H1 (cell line): ENCODE measurements at regions not wholly inside any gene's neighbourhood (a gene's known extent, or its start where the extent isn't known, plus 50 kb on each side); places are given as distances from the start of the nearest gene placed in this dataset.

Source experiments
- CTCF ChIA-PET: fragments of 300-600 bp; sonication (Branson Sonifier 250); formaldehyde crosslinking; loops from one replicate; lab custom pipeline; 2021; ENCODE audit not compliant: partially characterized antibody; lab: Charles Lee
- POLR2A ChIA-PET: fragments of 300-600 bp; sonication (Branson Sonifier 250); formaldehyde crosslinking; loops from one replicate; lab custom pipeline; 2021; ENCODE audit warnings: inconsistent platforms; ENCODE audit not compliant: partially characterized antibody; lab: Charles Lee
- DNase-seq, 2 experiments: peaks; one replicate each; pipeline versions ENCODE4 v3.0.0 to v3.0.0-alpha.2; 2010 to 2022; ENCODE audit warnings: low spot score in 2 of 2, low read depth in 1 of 2, mixed read lengths in 1 of 2
- FAIRE-seq: peaks from 2 replicates; lab custom pipeline; 2011; peaks lifted over from hg19 to GRCh38; lab: Jason Lieb, UNC
- H2AFZ ChIP-seq: 2 replicates; pipeline ENCODE4 v1.8.1; 2012; ENCODE audit warnings: low read length, inconsistent platforms
- H2AK5ac ChIP-seq: 2 replicates; pipeline ENCODE4 v1.6.1; 2013; ENCODE audit warnings: low read depth, low read length
- H2BK120ac ChIP-seq: replicated peaks from 2 replicates; pipeline ENCODE3; 2013; ENCODE audit warnings: low read depth, low read length, inconsistent platforms
- H2BK12ac ChIP-seq: 2 replicates; pipeline ENCODE4 v1.6.1; 2013; ENCODE audit warnings: low read depth, low read length
- H2BK15ac ChIP-seq: 2 replicates; pipeline ENCODE4 v1.6.1; 2013; ENCODE audit warnings: low read length
- H2BK20ac ChIP-seq: 2 replicates; pipeline ENCODE4 v1.6.1; 2013; ENCODE audit warnings: low read length
- H2BK5ac ChIP-seq: 2 replicates; pipeline ENCODE4 v1.6.1; 2013; ENCODE audit warnings: low read depth, low read length
- H3K14ac ChIP-seq: 2 replicates; pipeline ENCODE4 v1.6.1; 2013; ENCODE audit warnings: inconsistent platforms; ENCODE audit not compliant: insufficient read length
- H3K18ac ChIP-seq: 2 replicates; pipeline ENCODE4 v1.6.1; 2013; ENCODE audit warnings: low read length; ENCODE audit errors: extremely low read depth
- H3K23ac ChIP-seq: 2 replicates; pipeline ENCODE4 v1.6.1; 2013; ENCODE audit warnings: inconsistent platforms; ENCODE audit not compliant: insufficient read length
- H3K23me2 ChIP-seq: 2 replicates; pipeline ENCODE4 v1.6.1; 2013; ENCODE audit warnings: low read depth, low read length
- H3K27ac ChIP-seq: 2 replicates; pipeline ENCODE4 v1.6.1; 2011; ENCODE audit warnings: low read depth, low read length, inconsistent platforms
- H3K27me3 ChIP-seq, 4 experiments: replicated peaks in 1 of 4; 1 replicate in 1 of 4; 2 replicates in 3 of 4; pipeline versions ENCODE4 v1.6.1 to v1.8.1; 2011 to 2013; ENCODE audit warnings: low read length in 3 of 4, mild to moderate bottlenecking in 3 of 4, inconsistent platforms in 2 of 4, mixed read lengths in 2 of 4, moderate library complexity in 1 of 4; ENCODE audit not compliant: control insufficient read depth in 3 of 4, insufficient read depth in 3 of 4; ENCODE audit errors: extremely low read depth in 1 of 4
- H3K36me3 ChIP-seq, 4 experiments: 2 replicates each; pipeline versions ENCODE4 v1.6.1 to v1.8.1; 2011 to 2013; ENCODE audit warnings: mild to moderate bottlenecking in 4 of 4, low read length in 3 of 4, moderate library complexity in 2 of 4, control low read depth in 1 of 4, inconsistent platforms in 1 of 4; ENCODE audit not compliant: insufficient read depth in 4 of 4, control insufficient read depth in 2 of 4
- H3K4ac ChIP-seq: replicated peaks from 2 replicates; pipeline ENCODE3; 2013; ENCODE audit warnings: low read length, low read depth, mixed read lengths, inconsistent platforms; ENCODE audit not compliant: insufficient read length
- H3K4me1 ChIP-seq, 4 experiments: replicated peaks in 1 of 4; 1 replicate in 1 of 4; 2 replicates in 3 of 4; pipeline versions ENCODE4 v1.6.1 to v1.8.1; 2011 to 2013; ENCODE audit warnings: low read length in 3 of 4, inconsistent platforms in 2 of 4, mixed read lengths in 1 of 4; ENCODE audit not compliant: insufficient read depth in 4 of 4, control insufficient read depth in 3 of 4
- H3K4me2 ChIP-seq, 2 experiments: 2 replicates each; pipeline versions ENCODE4 v1.6.1 to v1.8.1; 2011 to 2013; ENCODE audit warnings: low read depth in 2 of 2, low read length in 2 of 2, control low read depth in 1 of 2, inconsistent platforms in 1 of 2, mild to moderate bottlenecking in 1 of 2; ENCODE audit not compliant: insufficient read depth in 1 of 2
- H3K4me3 ChIP-seq, 4 experiments: fragments of 200-600, 300-600 bp in 1 of 4; sonication (generic), shearing (Covaris generic), sonication (Bioruptor Twin) in 1 of 4; 2 replicates each; pipeline versions ENCODE4 v1.5.1 to v1.8.1; 2011 to 2016; ENCODE audit warnings: low read length in 4 of 4, low read depth in 3 of 4, control low read depth in 2 of 4, inconsistent platforms in 2 of 4, mild to moderate bottlenecking in 2 of 4, mixed read lengths in 1 of 4, moderate library complexity in 1 of 4; ENCODE audit not compliant: insufficient read depth in 2 of 4; ENCODE audit errors: extremely low read depth in 1 of 4
- H3K56ac ChIP-seq: replicated peaks from 2 replicates; pipeline ENCODE3; 2013; ENCODE audit warnings: low read depth, mild to moderate bottlenecking, mixed read lengths, low read length, inconsistent platforms; ENCODE audit not compliant: insufficient read length
- H3K79me1 ChIP-seq: 2 replicates; pipeline ENCODE4 v1.6.1; 2013; ENCODE audit warnings: low read depth, low read length, control low read depth
- H3K79me2 ChIP-seq, 2 experiments: 2 replicates each; pipeline versions ENCODE4 v1.6.1 to v1.8.1; 2012 to 2013; ENCODE audit warnings: low read length in 2 of 2, mild to moderate bottlenecking in 2 of 2, inconsistent platforms in 1 of 2; ENCODE audit not compliant: insufficient read depth in 2 of 2, control insufficient read depth in 1 of 2
- H3K9ac ChIP-seq, 4 experiments: replicated peaks in 1 of 4; 1 replicate in 1 of 4; 2 replicates in 3 of 4; pipeline versions ENCODE4 v1.6.1 to v1.8.1; 2011 to 2013; ENCODE audit warnings: low read depth in 3 of 4, low read length in 3 of 4, control low read depth in 2 of 4, mild to moderate bottlenecking in 2 of 4, moderate library complexity in 2 of 4, inconsistent platforms in 1 of 4; ENCODE audit errors: extremely low read depth in 1 of 4
- H3K9me3 ChIP-seq, 2 experiments: 2 replicates each; pipeline versions ENCODE4 v1.6.1 to v1.8.1; 2012 to 2013; ENCODE audit warnings: mild to moderate bottlenecking in 2 of 2, moderate library complexity in 2 of 2, control low read depth in 1 of 2, inconsistent platforms in 1 of 2, low read depth in 1 of 2, low read length in 1 of 2, mixed read lengths in 1 of 2; ENCODE audit not compliant: insufficient read depth in 2 of 2
- H4K20me1 ChIP-seq, 2 experiments: replicated peaks in 1 of 2; 2 replicates each; pipeline versions ENCODE3 to v1.8.1; 2011 to 2013; ENCODE audit warnings: inconsistent platforms in 2 of 2, low read length in 2 of 2, mild to moderate bottlenecking in 1 of 2; ENCODE audit not compliant: insufficient read depth in 2 of 2, control insufficient read depth in 1 of 2
- H4K5ac ChIP-seq: 2 replicates; pipeline ENCODE4 v1.6.1; 2013; ENCODE audit warnings: low read length, low read depth, mixed read lengths, inconsistent platforms; ENCODE audit not compliant: insufficient read length
- H4K8ac ChIP-seq: 2 replicates; pipeline ENCODE4 v1.8.0; 2013; ENCODE audit warnings: mild to moderate bottlenecking, moderate library complexity, low read length, inconsistent platforms; ENCODE audit not compliant: insufficient read depth; ENCODE audit errors: extremely low read depth
- H4K91ac ChIP-seq: replicated peaks from 2 replicates; pipeline ENCODE3; 2013; ENCODE audit warnings: low read length, mixed read lengths, inconsistent platforms; ENCODE audit not compliant: insufficient read length
- CBX8 ChIP-seq: fragments of 300-800, 300-1000 bp; sonication (generic); IDR thresholded peaks from 2 replicates; pipeline ENCODE4 v1.7.1; 2016; ENCODE audit warnings: low read depth, low read length, borderline replicate concordance
- CEBPB ChIP-seq: IDR thresholded peaks from 2 replicates; pipeline ENCODE4 v1.6.1; 2012; ENCODE audit warnings: low read depth, low read length
- EZH2 ChIP-seq: fragments of 200-600 bp; sonication (generic); IDR thresholded peaks from 2 replicates; pipeline ENCODE4 v1.7.1; 2012; ENCODE audit warnings: low read depth, mild to moderate bottlenecking, moderate library complexity, low read length, inconsistent platforms; ENCODE audit not compliant: severe bottlenecking
- GTF2F1 ChIP-seq: IDR thresholded peaks from 2 replicates; pipeline ENCODE4 v1.6.1; 2012; ENCODE audit warnings: low read depth, low read length, improper control_type of control experiment, borderline replicate concordance
- KDM1A ChIP-seq: fragments of 200-600, 300-600 bp; sonication (generic); IDR thresholded peaks from 2 replicates; pipeline ENCODE4 v1.7.1; 2016; ENCODE audit warnings: mild to moderate bottlenecking, low read length, borderline replicate concordance
- NRF1 ChIP-seq: IDR thresholded peaks from 2 replicates; pipeline ENCODE4 v1.6.1; 2011; ENCODE audit warnings: mild to moderate bottlenecking, low read depth, low read length, improper control_type of control experiment
- POLR2AphosphoS5 ChIP-seq: IDR thresholded peaks from 2 replicates; pipeline ENCODE4 v1.6.1; 2011; ENCODE audit warnings: low read depth, low read length
- POU5F1 ChIP-seq: IDR thresholded peaks from 2 replicates; pipeline ENCODE4 v1.6.1; 2011; ENCODE audit warnings: low read depth, mild to moderate bottlenecking, low read length, moderate library complexity
- SIX5 ChIP-seq: IDR thresholded peaks from 2 replicates; pipeline ENCODE4 v1.6.1; 2011; ENCODE audit warnings: mild to moderate bottlenecking, low read depth, low read length
- SP2 ChIP-seq: IDR thresholded peaks from 2 replicates; pipeline ENCODE4 v1.6.1; 2012; ENCODE audit warnings: mild to moderate bottlenecking, low read length, inconsistent platforms
- SUZ12 ChIP-seq: fragments of 200-600 bp; sonication (generic); IDR thresholded peaks from 2 replicates; pipeline ENCODE4 v1.6.1; 2012; ENCODE audit warnings: mild to moderate bottlenecking, inconsistent platforms, low read length, moderate library complexity, mixed read lengths
- TBP ChIP-seq: IDR thresholded peaks from 2 replicates; pipeline ENCODE4 v1.6.1; 2011; ENCODE audit warnings: low read depth, low read length, improper control_type of control experiment
- TCF12 ChIP-seq: IDR thresholded peaks from 2 replicates; pipeline ENCODE4 v1.6.1; 2011; ENCODE audit warnings: low read depth, mild to moderate bottlenecking, low read length
- ZNF274 ChIP-seq: IDR thresholded peaks from 2 replicates; pipeline ENCODE4 v1.7.0; 2012; ENCODE audit warnings: low read length, borderline replicate concordance; ENCODE audit errors: extremely low read depth
- WGBS, 2 experiments: shearing (Covaris generic) in 1 of 2; methylation state at CpG; one replicate each; pipeline versions ENCODE4 v1.1.6 to v1.1.7; 2013 to 2015; ENCODE audit warnings: low lambda C conversion rate in 2 of 2, mixed read lengths in 2 of 2, inconsistent platforms in 1 of 2, low coverage in 1 of 2, missing lambda C conversion rate in 1 of 2; ENCODE audit not compliant: insufficient replicate concordance in 2 of 2, insufficient coverage in 1 of 2, insufficient read length in 1 of 2; ENCODE audit errors: extremely low coverage in 1 of 2, missing lambda C conversion rate in 1 of 2; 5-methylcytosine and 5-hydroxymethylcytosine counted together
- TF ChIP-seq, protein P1 (sequence below): IDR thresholded peaks from 2 replicates; pipeline ENCODE4 v1.6.1; 2012; ENCODE audit warnings: inconsistent platforms

GRCh38 chr3:5888851-5889250, 701.3 kb downstream of the EDEM1 start:
- no peak overlapping the region for H3K23ac ChIP-seq
- no peaks in the 10 kb centered on the region for H3K23me2 ChIP-seq
- CTCF ChIA-PET, result no interaction called here
- no peak overlapping the region for H3K4me3 ChIP-seq
- H4K20me1 ChIP-seq, result no peaks in the 10 kb centered on the region
- H3K4me1 ChIP-seq, result no peaks in the 10 kb centered on the region
- DNase-seq, result no peak
- H2AFZ ChIP-seq, result no peak overlapping the region
- no peak overlapping the region for H3K27ac ChIP-seq
- H3K9me3 ChIP-seq, result no peaks in the 10 kb centered on the region
- H3K18ac ChIP-seq, result no peak overlapping the region
- H3K9ac ChIP-seq, result no peak overlapping the region
- no peak overlapping the region for H2BK15ac ChIP-seq
- H3K14ac ChIP-seq, result no peak overlapping the region
- POLR2A ChIA-PET, result no interaction called here
- WGBS, 2 experiments, result 96% methylated on average over 3 of the region's 3 CpGs; no CpG with 5 or more reads in 1 of the 2 experiments
- no peak overlapping the region for H2BK12ac ChIP-seq
- H4K5ac ChIP-seq, result no peak overlapping the region
- no peak for FAIRE-seq
- H2AK5ac ChIP-seq, result no peak overlapping the region
- H3K79me2 ChIP-seq, result no peaks in the 10 kb centered on the region
- no peak overlapping the region for H3K56ac ChIP-seq
- no peak overlapping the region for H2BK20ac ChIP-seq
- no peak overlapping the region for H4K8ac ChIP-seq
- no peaks in the 10 kb centered on the region for H3K79me1 ChIP-seq
- H2BK5ac ChIP-seq, result no peak overlapping the region
- H3K27me3 ChIP-seq, result no peaks in the 10 kb centered on the region
- H2BK120ac ChIP-seq, result no peak overlapping the region
- no peaks in the 10 kb centered on the region for H3K36me3 ChIP-seq
- no peak overlapping the region for H3K4ac ChIP-seq
- TF ChIP-seq TBP (no peak), CEBPB (no peak), SUZ12 (no peak), CBX8 (no peak), SIX5 (no peak), NRF1 (no peak), TCF12 (no peak), KDM1A (no peak), ZNF274 (no peak), POLR2AphosphoS5 (no peak), EZH2 (no peak), POU5F1 (no peak), GTF2F1 (no peak), SP2 (no peak)
- TF ChIP-seq, protein P1, sequence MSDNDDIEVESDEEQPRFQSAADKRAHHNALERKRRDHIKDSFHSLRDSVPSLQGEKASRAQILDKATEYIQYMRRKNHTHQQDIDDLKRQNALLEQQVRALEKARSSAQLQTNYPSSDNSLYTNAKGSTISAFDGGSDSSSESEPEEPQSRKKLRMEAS, result no peak
- H3K4me2 ChIP-seq, result no peak overlapping the region
- H4K91ac ChIP-seq, result no peak overlapping the region
